ENCODE measurements at regions not wholly inside any gene's neighbourhood (a gene's known extent, or its start where the extent isn't known, plus 50 kb on each side); places are given as distances from the start of the nearest gene placed in this dataset.

GRCh38 chr4:165757451-165757850, 115.6 kb upstream of the TLL1 start:
- no peaks in the 10 kb centered on the region for H3K27me3 ChIP-seq (replicated peaks; ENCODE audit: insufficient read depth)
- H3K4me1 ChIP-seq (ENCODE audit: insufficient read depth): no peaks in the 10 kb centered on the region
- H3F3A ChIP-seq (ENCODE audit: insufficient read depth): no peaks in the 10 kb centered on the region
- no peaks in the 10 kb centered on the region for H4K20me1 ChIP-seq (ENCODE audit: insufficient read depth)
- H3K4me3 ChIP-seq: no peak overlapping the region
- H3K9ac ChIP-seq: no peak overlapping the region
- 1 to 3% methylated on average over 3 of the region's 3 CpGs for WGBS, 2 experiments (ENCODE audit: low coverage in 1 of 2, low lambda C conversion rate in 2 of 2, missing lambda C conversion rate in 2 of 2)
- no peaks in the 10 kb centered on the region for H3K79me2 ChIP-seq (ENCODE audit: insufficient read depth)
- in situ Hi-C loops (cut with MboI): no loop called here
- H3K36me3 ChIP-seq (ENCODE audit: low read depth): no peaks in the 10 kb centered on the region
- no peak overlapping the region for H2AFZ ChIP-seq
- TF ChIP-seq EZH2 (IDR thresholded peaks at IDR 0.05; ENCODE audit: insufficient read depth, poor library complexity, severe bottlenecking) (no peak), EZH2phosphoT487 (IDR thresholded peaks at IDR 0.05; ENCODE audit: insufficient read depth, low read depth) (no peak)
- no peaks in the 10 kb centered on the region for H3K9me2 ChIP-seq (ENCODE audit: insufficient read depth)
- no peak overlapping the region for H3K4me2 ChIP-seq (ENCODE audit: unreplicated experiment)
- H3K9me3 ChIP-seq (ENCODE audit: low read depth): no peaks in the 10 kb centered on the region
- DNase-seq: no peak
- no peak overlapping the region for H3K27ac ChIP-seq

- no peak overlapping the region for H3K4me3 ChIP-seq
- H3K9ac ChIP-seq: no peak overlapping the region
- no peaks in the 10 kb centered on the region for H3F3A ChIP-seq (ENCODE audit: insufficient read depth)
- WGBS, 2 experiments (ENCODE audit: low coverage in 1 of 2, low lambda C conversion rate in 2 of 2, missing lambda C conversion rate in 2 of 2): 37 to 42% methylated on average over 2 of the region's 2 CpGs
- no peaks in the 10 kb centered on the region for H3K27me3 ChIP-seq (replicated peaks; ENCODE audit: insufficient read depth)
- no peak overlapping the region for H3K27ac ChIP-seq
- no peaks in the 10 kb centered on the region for H3K36me3 ChIP-seq (ENCODE audit: low read depth)
- no peaks in the 10 kb centered on the region for H3K4me1 ChIP-seq (ENCODE audit: insufficient read depth)
- TF ChIP-seq EZH2 (IDR thresholded peaks at IDR 0.05; ENCODE audit: insufficient read depth, poor library complexity, severe bottlenecking): no peak
- no peak for TF ChIP-seq EZH2phosphoT487 (IDR thresholded peaks at IDR 0.05; ENCODE audit: insufficient read depth, low read depth)
- no peaks in the 10 kb centered on the region for H3K9me3 ChIP-seq (ENCODE audit: low read depth)
- no peaks in the 10 kb centered on the region for H3K79me2 ChIP-seq (ENCODE audit: insufficient read depth)
- H3K4me2 ChIP-seq (ENCODE audit: unreplicated experiment): no peak overlapping the region
- no peak for DNase-seq
- no peak overlapping the region for H2AFZ ChIP-seq
- in situ Hi-C loops (cut with MboI): no loop called here
- no peaks in the 10 kb centered on the region for H3K9me2 ChIP-seq (ENCODE audit: insufficient read depth)
- H4K20me1 ChIP-seq (ENCODE audit: insufficient read depth): no peaks in the 10 kb centered on the region
Measured at GRCh38 chr4:165758086-165758485, 115.0 kb upstream of the TLL1 start.

DNA sequence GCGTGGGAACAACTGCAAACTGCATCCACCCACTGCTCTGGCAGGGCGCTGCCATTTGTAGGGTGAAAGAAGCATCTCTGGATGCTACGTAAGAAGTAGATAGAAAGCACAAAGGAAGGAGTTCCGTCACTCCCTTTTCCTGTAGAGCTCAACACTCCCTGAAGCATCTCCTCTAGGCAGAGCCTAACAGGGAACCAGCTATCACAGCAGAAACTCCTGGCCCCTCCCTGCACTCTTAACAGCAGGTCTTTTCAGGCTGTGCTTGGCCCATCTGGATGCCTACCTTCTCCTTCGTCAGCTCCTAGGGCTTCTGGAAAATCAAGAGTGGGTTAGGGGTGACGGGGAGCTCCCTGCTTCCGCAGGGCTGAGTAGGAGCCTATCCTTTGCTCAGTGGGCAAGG, 112.9 kb upstream of the TLL1 start:
- Histone ChIP-seq H3K4me2 (ENCODE audit: unreplicated experiment) (no peak overlapping the region), H3K27ac (no peak overlapping the region), H2AFZ (no peak overlapping the region), H3K4me1 (ENCODE audit: insufficient read depth) (no peaks in the 10 kb centered on the region), H3K9me2 (ENCODE audit: insufficient read depth) (no peaks in the 10 kb centered on the region), H3K36me3 (ENCODE audit: low read depth) (no peaks in the 10 kb centered on the region), H3K9ac (no peak overlapping the region), H3K4me3 (no peak overlapping the region), H3K9me3 (ENCODE audit: low read depth) (no peaks in the 10 kb centered on the region), H3K27me3 (replicated peaks; ENCODE audit: insufficient read depth) (no peaks in the 10 kb centered on the region), H3K79me2 (ENCODE audit: insufficient read depth) (no peaks in the 10 kb centered on the region), H3F3A (ENCODE audit: insufficient read depth) (no peaks in the 10 kb centered on the region), H4K20me1 (ENCODE audit: insufficient read depth) (no peaks in the 10 kb centered on the region)
- no peak for DNase-seq
- 17 to 21% methylated on average over 7 of the region's 7 CpGs for WGBS, 2 experiments (ENCODE audit: low coverage in 1 of 2, low lambda C conversion rate in 2 of 2, missing lambda C conversion rate in 2 of 2)
- no peak for TF ChIP-seq EZH2phosphoT487 (IDR thresholded peaks at IDR 0.05; ENCODE audit: insufficient read depth, low read depth)
- TF ChIP-seq EZH2 (IDR thresholded peaks at IDR 0.05; ENCODE audit: insufficient read depth, poor library complexity, severe bottlenecking): no peak
- in situ Hi-C loops (cut with MboI): no loop called here

- DNase-seq: no peak
- no peaks in the 10 kb centered on the region for H3K79me2 ChIP-seq (ENCODE audit: insufficient read depth)
- 8 to 11% methylated on average over 1 of the region's 1 CpG for WGBS, 2 experiments (ENCODE audit: low coverage in 1 of 2, low lambda C conversion rate in 2 of 2, missing lambda C conversion rate in 2 of 2)
Measured at GRCh38 chr4:165761963-165762362, 111.1 kb upstream of the TLL1 start.

GRCh38 chr4:165763640-165764039, 109.4 kb upstream of the TLL1 start:
- no peak overlapping the region for H2AFZ ChIP-seq

More at GRCh38 chr4:165761963-165762362, 111.1 kb upstream of the TLL1 start:
- no peak overlapping the region for H3K4me3 ChIP-seq
- H3F3A ChIP-seq (ENCODE audit: insufficient read depth): no peaks in the 10 kb centered on the region
- H3K9me2 ChIP-seq (ENCODE audit: insufficient read depth): no peaks in the 10 kb centered on the region
- H3K27me3 ChIP-seq (replicated peaks; ENCODE audit: insufficient read depth): no peaks in the 10 kb centered on the region
- no peak overlapping the region for H3K9ac ChIP-seq
- no peaks in the 10 kb centered on the region for H3K36me3 ChIP-seq (ENCODE audit: low read depth)
- in situ Hi-C loops (cut with MboI): no loop called here
- H3K27ac ChIP-seq: no peak overlapping the region
- no peak overlapping the region for H2AFZ ChIP-seq
- TF ChIP-seq EZH2phosphoT487 (IDR thresholded peaks at IDR 0.05; ENCODE audit: insufficient read depth, low read depth) (no peak), EZH2 (IDR thresholded peaks at IDR 0.05; ENCODE audit: insufficient read depth, poor library complexity, severe bottlenecking) (no peak)
- no peaks in the 10 kb centered on the region for H4K20me1 ChIP-seq (ENCODE audit: insufficient read depth)
- no peaks in the 10 kb centered on the region for H3K9me3 ChIP-seq (ENCODE audit: low read depth)
- H3K4me1 ChIP-seq (ENCODE audit: insufficient read depth): no peaks in the 10 kb centered on the region
- H3K4me2 ChIP-seq (ENCODE audit: unreplicated experiment): no peak overlapping the region

More at GRCh38 chr4:165763640-165764039, 109.4 kb upstream of the TLL1 start:
- Histone ChIP-seq H3K9me3 (ENCODE audit: low read depth) (no peaks in the 10 kb centered on the region), H3F3A (ENCODE audit: insufficient read depth) (no peaks in the 10 kb centered on the region), H3K27ac (no peak overlapping the region), H4K20me1 (ENCODE audit: insufficient read depth) (no peaks in the 10 kb centered on the region), H3K36me3 (ENCODE audit: low read depth) (no peaks in the 10 kb centered on the region), H3K9ac (no peak overlapping the region), H3K79me2 (ENCODE audit: insufficient read depth) (no peaks in the 10 kb centered on the region), H3K4me2 (ENCODE audit: unreplicated experiment) (no peak overlapping the region), H3K4me1 (ENCODE audit: insufficient read depth) (no peaks in the 10 kb centered on the region), H3K4me3 (no peak overlapping the region), H3K27me3 (replicated peaks; ENCODE audit: insufficient read depth) (no peaks in the 10 kb centered on the region), H3K9me2 (ENCODE audit: insufficient read depth) (no peaks in the 10 kb centered on the region)
- WGBS, 2 experiments (ENCODE audit: low coverage in 1 of 2, low lambda C conversion rate in 2 of 2, missing lambda C conversion rate in 2 of 2): 12 to 17% methylated on average over 2 of the region's 2 CpGs
- TF ChIP-seq EZH2 (IDR thresholded peaks at IDR 0.05; ENCODE audit: insufficient read depth, poor library complexity, severe bottlenecking) (no peak), EZH2phosphoT487 (IDR thresholded peaks at IDR 0.05; ENCODE audit: insufficient read depth, low read depth) (no peak)
- no peak for DNase-seq
- in situ Hi-C loops (cut with MboI): no loop called here
